BE2C (cell line): ENCODE measurements at regions not wholly inside any gene's neighbourhood (a gene's known extent, or its start where the extent isn't known, plus 50 kb on each side); places are given as distances from the start of the nearest gene placed in this dataset.

Experiments
- DNase-seq: peaks from one replicate; pipeline ENCODE4 v3.0.0-alpha.2; 2020
- H3K27me3 ChIP-seq: fragments of 250-450 bp; sonication (Bioruptor Pico); 2 replicates; pipeline ENCODE4 v1.5.1; 2020; ENCODE audit warnings: mild to moderate bottlenecking
- H3K36me3 ChIP-seq: fragments of 250-450 bp; sonication (Bioruptor Pico); 2 replicates; pipeline ENCODE4 v1.5.1; 2020; ENCODE audit warnings: mild to moderate bottlenecking
- H3K4me1 ChIP-seq: fragments of 250-450 bp; sonication (Bioruptor Pico); 2 replicates; pipeline ENCODE4 v1.5.1; 2020
- H3K4me3 ChIP-seq: 2 replicates; pipeline ENCODE4 v1.5.1; 2011; ENCODE audit warnings: low read depth, low read length
- H3K9me3 ChIP-seq: fragments of 250-450 bp; sonication (Bioruptor Pico); 2 replicates; pipeline ENCODE4 v1.5.1; 2020
- TF ChIP-seq, protein P1 (sequence below): IDR thresholded peaks from 2 replicates; pipeline ENCODE4 v1.5.1; 2012; ENCODE audit warnings: mild to moderate bottlenecking, low read depth, low read length

GRCh38 chr10:123606006-123606405 lies 60.1 kb upstream of the GPR26 start:
- Histone ChIP-seq H3K27me3 (0 out of 2 replicates have a peak, but pooled peaks cover 2% of the 10 kb centered on the region), H3K4me3 (no peak overlapping the region), H3K9me3 (no peaks in the 10 kb centered on the region), H3K4me1 (no peaks in the 10 kb centered on the region), H3K36me3 (no peaks in the 10 kb centered on the region)
- DNase-seq, result no peak
- TF ChIP-seq, protein P1, sequence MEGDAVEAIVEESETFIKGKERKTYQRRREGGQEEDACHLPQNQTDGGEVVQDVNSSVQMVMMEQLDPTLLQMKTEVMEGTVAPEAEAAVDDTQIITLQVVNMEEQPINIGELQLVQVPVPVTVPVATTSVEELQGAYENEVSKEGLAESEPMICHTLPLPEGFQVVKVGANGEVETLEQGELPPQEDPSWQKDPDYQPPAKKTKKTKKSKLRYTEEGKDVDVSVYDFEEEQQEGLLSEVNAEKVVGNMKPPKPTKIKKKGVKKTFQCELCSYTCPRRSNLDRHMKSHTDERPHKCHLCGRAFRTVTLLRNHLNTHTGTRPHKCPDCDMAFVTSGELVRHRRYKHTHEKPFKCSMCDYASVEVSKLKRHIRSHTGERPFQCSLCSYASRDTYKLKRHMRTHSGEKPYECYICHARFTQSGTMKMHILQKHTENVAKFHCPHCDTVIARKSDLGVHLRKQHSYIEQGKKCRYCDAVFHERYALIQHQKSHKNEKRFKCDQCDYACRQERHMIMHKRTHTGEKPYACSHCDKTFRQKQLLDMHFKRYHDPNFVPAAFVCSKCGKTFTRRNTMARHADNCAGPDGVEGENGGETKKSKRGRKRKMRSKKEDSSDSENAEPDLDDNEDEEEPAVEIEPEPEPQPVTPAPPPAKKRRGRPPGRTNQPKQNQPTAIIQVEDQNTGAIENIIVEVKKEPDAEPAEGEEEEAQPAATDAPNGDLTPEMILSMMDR, result no peak

DNA sequence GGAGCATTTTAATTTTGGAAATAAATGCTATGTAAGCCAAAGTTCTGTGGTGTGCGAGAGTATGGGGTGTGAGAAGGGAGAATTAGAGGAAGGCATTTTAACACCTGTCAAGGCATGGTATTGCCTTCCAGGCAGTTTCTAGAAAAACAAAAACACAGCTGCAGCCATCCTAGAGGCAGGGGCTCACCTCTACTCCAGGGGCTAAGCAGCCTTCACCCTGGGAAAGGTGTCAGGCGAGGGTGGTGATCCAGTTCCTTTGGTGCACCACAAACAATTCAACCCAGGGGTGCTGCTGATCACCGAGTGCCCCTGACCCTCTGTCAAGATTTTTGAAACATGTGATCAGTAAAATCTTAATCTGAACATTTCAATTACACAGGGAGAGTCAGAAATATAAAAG lies 59.2 kb upstream of the GPR26 start:
- H3K4me1 ChIP-seq, result no peaks in the 10 kb centered on the region

DNA sequence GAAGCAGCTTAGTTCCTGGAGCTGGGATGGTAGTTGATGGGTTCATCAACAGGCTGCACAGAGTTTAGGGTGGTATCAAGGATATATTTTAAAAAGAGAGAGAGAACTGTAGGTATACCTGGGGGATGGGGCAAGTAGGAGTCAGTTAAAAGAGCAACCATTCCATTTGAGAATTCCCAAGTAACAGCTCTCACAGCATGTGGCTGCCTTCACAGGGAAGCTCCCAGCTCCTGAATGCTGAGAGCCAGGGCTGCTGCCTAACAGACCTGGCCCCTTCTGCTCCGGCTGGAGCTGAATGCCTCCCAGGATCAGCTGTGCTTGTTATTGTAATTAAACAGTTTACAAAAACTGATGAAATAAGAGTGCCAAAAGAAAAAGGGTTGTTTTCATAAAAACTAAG lies 58.8 kb upstream of the GPR26 start:
- TF ChIP-seq, protein P1, result no peak
- 0 out of 2 replicates have a peak, but pooled peaks cover 2% of the 10 kb centered on the region for H3K27me3 ChIP-seq
- no peaks in the 10 kb centered on the region for H3K9me3 ChIP-seq
- H3K4me3 ChIP-seq, result no peak overlapping the region
- H3K36me3 ChIP-seq, result no peaks in the 10 kb centered on the region
- DNase-seq, result no peak
- no peaks in the 10 kb centered on the region for H3K4me1 ChIP-seq

More for the DNA sequence above, 59.2 kb upstream of the GPR26 start:
- no peak for DNase-seq
- Histone ChIP-seq H3K27me3 (0 out of 2 replicates have a peak, but pooled peaks cover 2% of the 10 kb centered on the region), H3K36me3 (no peaks in the 10 kb centered on the region), H3K4me3 (no peak overlapping the region), H3K9me3 (no peaks in the 10 kb centered on the region)
- TF ChIP-seq, protein P1, result no peak

DNA sequence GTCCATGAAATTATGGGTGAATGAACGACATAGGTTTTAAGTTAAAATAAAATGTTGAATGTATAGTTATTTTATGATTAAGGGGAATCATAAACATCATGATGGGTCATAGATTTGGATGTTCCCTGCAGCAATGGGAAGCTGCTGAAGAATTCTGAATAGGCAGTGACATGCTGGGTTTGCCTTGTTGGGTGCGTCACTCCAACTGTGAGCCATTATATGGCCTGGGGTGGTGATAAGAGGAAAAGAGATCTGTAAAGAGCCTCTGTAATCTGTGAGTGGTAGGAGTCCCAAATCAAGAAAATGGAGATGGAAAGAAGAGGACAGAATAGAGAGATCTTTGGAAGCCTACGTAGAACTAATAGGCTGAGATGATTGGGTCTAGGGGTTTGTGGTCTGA lies 58.1 kb upstream of the GPR26 start:
- Histone ChIP-seq H3K4me3 (no peak overlapping the region), H3K36me3 (no peaks in the 10 kb centered on the region), H3K4me1 (no peaks in the 10 kb centered on the region), H3K9me3 (no peaks in the 10 kb centered on the region), H3K27me3 (0 out of 2 replicates have a peak, but pooled peaks cover 2% of the 10 kb centered on the region)
- DNase-seq, result no peak
- TF ChIP-seq, protein P1, result no peak

DNA sequence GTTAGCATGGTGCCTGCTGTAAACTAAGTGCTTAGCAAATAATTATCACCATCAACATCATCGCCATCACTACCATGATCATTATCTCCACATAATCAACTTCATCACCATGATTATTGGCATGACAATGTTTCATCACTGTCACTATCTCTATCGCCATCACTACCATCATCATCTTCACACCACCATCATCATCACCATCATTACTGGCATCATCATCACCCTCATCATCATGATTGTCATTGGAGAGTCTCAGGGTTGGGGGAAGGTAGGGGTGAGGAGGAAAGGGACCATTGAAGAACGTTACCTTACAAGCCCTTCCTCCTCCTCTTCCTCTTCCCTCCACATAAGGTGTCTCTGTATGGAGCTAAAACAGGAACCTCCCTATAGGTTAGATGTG lies 54.9 kb upstream of the GPR26 start:
- TF ChIP-seq, protein P1, result no peak
- Histone ChIP-seq H3K4me3 (no peak overlapping the region), H3K4me1 (no peaks in the 10 kb centered on the region), H3K9me3 (no peaks in the 10 kb centered on the region), H3K36me3 (no peaks in the 10 kb centered on the region), H3K27me3 (0 out of 2 replicates have a peak, but pooled peaks cover 2% of the 10 kb centered on the region)
- DNase-seq, result no peak

DNA sequence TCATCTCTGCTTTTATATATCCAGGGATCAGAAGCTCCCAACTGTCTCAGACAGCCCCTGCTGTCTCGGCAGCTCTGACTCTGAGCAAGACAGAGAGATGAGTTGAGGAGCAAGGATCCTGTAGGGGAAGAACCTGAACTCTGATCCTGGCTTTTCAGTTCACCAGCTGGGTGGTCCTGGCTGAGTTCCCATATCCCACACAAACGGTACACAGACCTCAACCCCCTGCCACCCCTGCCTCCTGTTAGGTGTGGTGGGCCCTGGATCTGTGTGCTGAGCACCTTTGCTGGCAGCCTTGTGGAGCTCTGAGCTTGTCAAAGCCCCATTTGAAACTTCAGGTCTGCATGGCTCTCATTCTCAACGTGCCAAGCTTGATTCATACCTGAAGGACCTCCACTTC lies 54.3 kb upstream of the GPR26 start:
- Histone ChIP-seq H3K4me3 (no peak overlapping the region), H3K4me1 (no peaks in the 10 kb centered on the region), H3K36me3 (no peaks in the 10 kb centered on the region), H3K27me3 (0 out of 2 replicates have a peak, but pooled peaks cover 2% of the 10 kb centered on the region), H3K9me3 (no peaks in the 10 kb centered on the region)
- TF ChIP-seq, protein P1, result no peak
- no peak for DNase-seq
